ENCODE measurements at regions not wholly inside any gene's neighbourhood (a gene's known extent, or its start where the extent isn't known, plus 50 kb on each side); places are given as distances from the start of the nearest gene placed in this dataset.

GRCh38 chr2:64307421-64307820 is 146.5 kb upstream of the LGALSL start:
- TF ChIP-seq CTCF (IDR thresholded peaks at IDR 0.05; ENCODE audit: low read length) (no peak), EZH2 (optimal IDR thresholded peaks at IDR 0.05; ENCODE audit: low read depth, low read length) (no peak), EZH2phosphoT487 (IDR thresholded peaks at IDR 0.05; ENCODE audit: low read length) (no peak)
